ENCODE measurements at regions not wholly inside any gene's neighbourhood (a gene's known extent, or its start where the extent isn't known, plus 50 kb on each side); places are given as distances from the start of the nearest gene placed in this dataset.

DNA sequence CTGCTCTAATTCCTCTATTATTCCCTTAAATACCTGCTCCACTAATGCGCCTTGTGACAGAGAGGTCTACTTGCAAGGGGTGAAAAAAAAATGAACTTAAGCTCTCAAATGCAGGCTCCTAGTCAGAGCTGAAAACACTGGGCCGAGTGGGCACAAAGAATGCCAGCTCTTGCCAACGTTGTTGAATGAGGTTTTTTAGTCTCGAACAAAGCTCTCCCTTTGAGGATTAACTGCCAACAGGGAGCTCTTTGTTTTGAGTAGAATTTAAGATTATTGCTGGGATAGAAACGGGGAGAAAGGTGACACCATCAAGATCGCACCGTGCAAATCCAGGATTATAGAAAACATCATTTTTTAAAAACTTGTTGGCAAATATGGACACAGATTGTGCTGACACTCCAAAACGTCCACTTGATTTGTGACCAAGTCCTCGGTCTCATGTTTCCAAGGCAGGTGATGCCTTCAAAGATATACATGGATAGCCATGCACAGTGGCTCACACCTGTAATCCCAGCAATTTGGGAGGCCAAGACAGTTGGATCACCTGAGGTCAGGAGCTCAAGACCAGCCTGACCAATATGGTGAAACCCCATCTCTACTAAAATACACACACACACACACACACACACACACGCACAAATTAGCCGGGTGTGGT is 163.2 kb downstream of the BMP7 start:
- H3K27ac ChIP-seq, result no peak overlapping the region
- 68 to 86% (median 73%) methylated on average over 11 of the region's 11 CpGs for WGBS, 5 donors
- H3K36me3 ChIP-seq, result no peaks in the 10 kb centered on the region
- no peak overlapping the region for H3K4me3 ChIP-seq
- H3K27me3 ChIP-seq (replicated peaks in 1 of 7), result peaks cover 0 to 12% (median 0%) of the 10 kb centered on the region in 7 donors
- DNase-seq, result no peak
- intact Hi-C loops (cut with DNase I; ENCODE audit: low total_unique reads), result no loop called here
- no peaks in the 10 kb centered on the region for H3K4me1 ChIP-seq
- TF ChIP-seq, protein P1, sequence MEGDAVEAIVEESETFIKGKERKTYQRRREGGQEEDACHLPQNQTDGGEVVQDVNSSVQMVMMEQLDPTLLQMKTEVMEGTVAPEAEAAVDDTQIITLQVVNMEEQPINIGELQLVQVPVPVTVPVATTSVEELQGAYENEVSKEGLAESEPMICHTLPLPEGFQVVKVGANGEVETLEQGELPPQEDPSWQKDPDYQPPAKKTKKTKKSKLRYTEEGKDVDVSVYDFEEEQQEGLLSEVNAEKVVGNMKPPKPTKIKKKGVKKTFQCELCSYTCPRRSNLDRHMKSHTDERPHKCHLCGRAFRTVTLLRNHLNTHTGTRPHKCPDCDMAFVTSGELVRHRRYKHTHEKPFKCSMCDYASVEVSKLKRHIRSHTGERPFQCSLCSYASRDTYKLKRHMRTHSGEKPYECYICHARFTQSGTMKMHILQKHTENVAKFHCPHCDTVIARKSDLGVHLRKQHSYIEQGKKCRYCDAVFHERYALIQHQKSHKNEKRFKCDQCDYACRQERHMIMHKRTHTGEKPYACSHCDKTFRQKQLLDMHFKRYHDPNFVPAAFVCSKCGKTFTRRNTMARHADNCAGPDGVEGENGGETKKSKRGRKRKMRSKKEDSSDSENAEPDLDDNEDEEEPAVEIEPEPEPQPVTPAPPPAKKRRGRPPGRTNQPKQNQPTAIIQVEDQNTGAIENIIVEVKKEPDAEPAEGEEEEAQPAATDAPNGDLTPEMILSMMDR (IDR thresholded peaks at IDR 0.05 in 8 of 11, conservative IDR thresholded peaks at IDR 0.05 in 3 of 11), result no peak
- TF ChIP-seq POLR2A (IDR thresholded peaks at IDR 0.05) (no peak), POLR2AphosphoS5 (IDR thresholded peaks at IDR 0.05) (no peak)
- H3K9me3 ChIP-seq, result peaks cover 0 to 7% (median 0%) of the 10 kb centered on the region in 8 donors

DNA sequence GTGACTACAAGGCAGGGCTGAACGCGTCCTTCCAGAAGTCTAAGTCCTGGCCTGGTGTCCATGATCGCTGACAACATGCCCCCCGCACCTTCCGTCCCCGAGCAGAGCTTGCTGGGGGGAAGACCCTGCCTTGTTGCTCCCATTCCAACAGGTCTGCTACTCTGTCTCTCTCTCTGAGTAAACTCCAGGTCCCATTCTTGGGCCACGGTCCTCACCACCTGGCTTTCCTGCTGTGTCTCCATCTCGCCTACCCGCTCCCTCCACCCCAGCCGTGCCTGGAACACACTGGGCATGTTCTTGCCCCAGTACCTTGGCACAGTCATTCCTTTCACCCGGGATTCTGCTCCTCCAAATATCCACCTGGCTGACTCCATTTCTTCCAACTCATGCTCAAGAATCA is 162.3 kb downstream of the BMP7 start:
- TF ChIP-seq, protein P1 (IDR thresholded peaks at IDR 0.05 in 8 of 11, conservative IDR thresholded peaks at IDR 0.05 in 3 of 11), result no peak
- TF ChIP-seq POLR2A (IDR thresholded peaks at IDR 0.05) (no peak), POLR2AphosphoS5 (IDR thresholded peaks at IDR 0.05) (no peak)
- peaks cover 0 to 15% (median 0%) of the 10 kb centered on the region in 7 donors for H3K27me3 ChIP-seq (replicated peaks in 1 of 7)
- H3K36me3 ChIP-seq, result no peaks in the 10 kb centered on the region
- DNase-seq, result no peak
- no peak overlapping the region for H3K27ac ChIP-seq
- H3K4me1 ChIP-seq, result no peaks in the 10 kb centered on the region
- peaks cover 0 to 7% (median 0%) of the 10 kb centered on the region in 8 donors for H3K9me3 ChIP-seq
- 86 to 91% (median 87%) methylated on average over 11 of the region's 11 CpGs for WGBS, 5 donors
- intact Hi-C loops (cut with DNase I; ENCODE audit: low total_unique reads), result no loop called here
- no peak overlapping the region for H3K4me3 ChIP-seq

- Histone ChIP-seq H3K27me3 (replicated peaks in 1 of 7) (peaks cover 0 to 17% (median 0%) of the 10 kb centered on the region in 7 donors), H3K4me3 (no peak overlapping the region), H3K27ac (no peak overlapping the region), H3K9me3 (peaks cover 0 to 7% (median 0%) of the 10 kb centered on the region in 8 donors), H3K4me1 (no peaks in the 10 kb centered on the region), H3K36me3 (no peaks in the 10 kb centered on the region)
- WGBS, 5 donors, result 57 to 68% (median 61%) methylated on average over 11 to 13 of the region's 13 CpGs
- TF ChIP-seq POLR2AphosphoS5 (IDR thresholded peaks at IDR 0.05), result no peak
- TF ChIP-seq POLR2A (IDR thresholded peaks at IDR 0.05), result no peak
- TF ChIP-seq, protein P1 (IDR thresholded peaks at IDR 0.05 in 8 of 11, conservative IDR thresholded peaks at IDR 0.05 in 3 of 11), result no peak
- no peak for DNase-seq
- intact Hi-C loops (cut with DNase I; ENCODE audit: low total_unique reads), result no loop called here
Observed at GRCh38 chr20:57104651-57105204, 161.7 kb downstream of the BMP7 start.

DNA sequence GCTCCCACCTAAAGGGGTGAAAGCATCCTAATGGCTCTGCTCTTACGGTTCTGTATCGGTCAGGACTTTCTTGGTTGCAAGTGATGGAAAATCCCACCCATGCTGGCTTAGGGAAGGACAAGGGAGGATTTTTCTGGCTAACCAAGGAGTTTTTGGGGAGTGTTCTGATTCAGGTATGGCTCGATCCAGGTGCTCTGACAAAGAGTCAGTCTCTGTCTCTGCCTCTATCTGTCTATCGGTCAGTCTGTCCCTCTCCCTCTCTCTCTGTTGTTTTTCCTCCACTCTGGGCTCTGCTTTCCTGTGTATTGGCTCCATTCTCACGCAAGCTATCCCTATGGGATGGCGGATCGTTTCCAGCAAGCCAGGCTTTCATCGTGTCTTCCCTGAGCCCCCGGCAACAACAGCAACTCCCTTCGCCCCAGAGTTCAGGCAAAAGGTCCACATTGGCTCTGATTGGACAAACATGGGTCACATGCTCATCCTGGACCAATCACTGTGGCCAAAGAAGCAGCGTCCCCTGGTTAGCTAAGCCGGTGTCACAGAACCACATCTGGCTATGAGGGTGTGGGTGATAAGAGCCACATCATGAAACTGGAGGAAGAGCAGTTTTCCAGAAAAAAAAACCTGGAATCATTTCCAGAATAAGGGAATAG is 160.3 kb downstream of the BMP7 start:
- no peaks in the 10 kb centered on the region for H3K36me3 ChIP-seq
- peaks cover 0 to 20% (median 0%) of the 10 kb centered on the region in 7 donors for H3K27me3 ChIP-seq (replicated peaks in 1 of 7)
- WGBS, 5 donors, result 76 to 94% (median 83%) methylated on average over 12 of the region's 12 CpGs
- TF ChIP-seq POLR2AphosphoS5 (IDR thresholded peaks at IDR 0.05), result no peak
- TF ChIP-seq, protein P1 (IDR thresholded peaks at IDR 0.05 in 8 of 11, conservative IDR thresholded peaks at IDR 0.05 in 3 of 11), result no peak
- no peak for TF ChIP-seq POLR2A (IDR thresholded peaks at IDR 0.05)
- H3K4me1 ChIP-seq, result no peaks in the 10 kb centered on the region
- peaks cover 0 to 4% (median 0%) of the 10 kb centered on the region in 8 donors for H3K9me3 ChIP-seq
- no peak overlapping the region for H3K4me3 ChIP-seq
- no peak overlapping the region for H3K27ac ChIP-seq
- intact Hi-C loops (cut with DNase I; ENCODE audit: low total_unique reads), result no loop called here
- DNase-seq, result no peak
